A549 (cell line): ENCODE measurements at regions not wholly inside any gene's neighbourhood (a gene's known extent, or its start where the extent isn't known, plus 50 kb on each side); places are given as distances from the start of the nearest gene placed in this dataset.

Experiments used
- ATAC-seq, 2 experiments: fragments of 200-7000 bp in 1 of 2; fragments of >200 bp in 1 of 2; cut with Nextera tagmentation in 1 of 2; cut with Tn5 transposase in 1 of 2; 3 replicates each; pipeline versions ENCODE4 v1.8.0 to v1.9.1; 2018 to 2020; ENCODE audit warnings: mild to moderate bottlenecking in 1 of 2, moderate library complexity in 1 of 2
- CTCF ChIA-PET: fragments of 300-600 bp; sonication (Branson Sonifier 250); formaldehyde crosslinking; extraction: SDS; loops from one replicate; lab custom pipeline; 2021; ENCODE audit warnings: antibody characterized with exemption, inconsistent platforms; lab: Yijun Ruan, JAX
- POLR2A ChIA-PET: fragments of 350-600 bp; formaldehyde crosslinking; extraction: SDS; loops from one replicate; lab custom pipeline; 2021; ENCODE audit warnings: antibody characterized with exemption, inconsistent platforms; lab: Yijun Ruan, JAX
- DNase-seq, 2 experiments: peaks; one replicate each; pipeline versions ENCODE4 v3.0.0 to v3.0.0-alpha.2; 2011 to 2016; ENCODE audit warnings: low read depth in 1 of 2, low spot score in 1 of 2
- FAIRE-seq: peaks from 2 replicates; lab custom pipeline; 2011; peaks lifted over from hg19 to GRCh38; lab: Jason Lieb, UNC
- H3K27ac ChIP-seq, 2 experiments: fragments of >200 bp; sonication (Bioruptor Twin); formaldehyde crosslinking; 3 replicates each; pipeline ENCODE4 v1.5.1; 2016 to 2017
- H3K4me1 ChIP-seq: fragments of >200 bp; sonication (Bioruptor Twin); formaldehyde crosslinking; 3 replicates; pipeline ENCODE4 v1.6.1; 2016
- H3K4me2 ChIP-seq: fragments of >200 bp; sonication (Bioruptor Twin); formaldehyde crosslinking; 3 replicates; pipeline ENCODE4 v1.6.1; 2016
- H3K4me3 ChIP-seq: fragments of >200 bp; sonication (Bioruptor Twin); formaldehyde crosslinking; 3 replicates; pipeline ENCODE4 v1.5.1; 2016
- H3K9me3 ChIP-seq: fragments of >200 bp; sonication (Bioruptor Twin); formaldehyde crosslinking; 3 replicates; pipeline ENCODE4 v1.6.1; 2016
- BHLHE40 ChIP-seq: IDR thresholded peaks from 2 replicates; pipeline ENCODE4 v1.6.1; 2012; ENCODE audit warnings: low read depth, low read length, inconsistent platforms
- ESRRA ChIP-seq: fragments of 150-350 bp; IDR thresholded peaks from 2 replicates; pipeline ENCODE4 v1.6.1; 2014; ENCODE audit warnings: mild to moderate bottlenecking, low read length, borderline replicate concordance
- FOSL2 ChIP-seq, 2 experiments: fragments of 450-650 bp in 1 of 2; fragments of >200 bp in 1 of 2; sonication (Bioruptor Twin) in 1 of 2; formaldehyde crosslinking; IDR thresholded peaks; 2 replicates each; pipeline versions ENCODE4 v1.5.0 to v1.6.1; 2016 to 2020; ENCODE audit warnings: mild to moderate bottlenecking in 1 of 2, moderate library complexity in 1 of 2
- HES2 ChIP-seq: fragments of >200 bp; sonication (Bioruptor Twin); formaldehyde crosslinking; IDR thresholded peaks from 2 replicates; pipeline ENCODE4 v1.6.1; 2016
- HEYL ChIP-seq: fragments of 250-450 bp; sonication (Bioruptor Pico); IDR thresholded peaks from 2 replicates; pipeline ENCODE4 v1.8.0; 2021; ENCODE audit warnings: mild to moderate bottlenecking, moderate library complexity
- KDM1A ChIP-seq: fragments of 200-600 bp; sonication (generic); IDR thresholded peaks from 2 replicates; pipeline ENCODE4 v1.6.1; 2016; ENCODE audit warnings: low read depth, mild to moderate bottlenecking
- KDM5A ChIP-seq: fragments of 200-600 bp; sonication (generic); IDR thresholded peaks from 2 replicates; pipeline ENCODE4 v1.6.1; 2016; ENCODE audit warnings: antibody characterized with exemption, mild to moderate bottlenecking
- NFE2L2 ChIP-seq: fragments of 150-350 bp; conservative IDR thresholded peaks from 2 replicates; pipeline ENCODE4 v1.6.1; 2014; ENCODE audit warnings: low read length
- PBX3 ChIP-seq: IDR thresholded peaks from 2 replicates; pipeline ENCODE4 v1.6.1; 2012
- PHF8 ChIP-seq: fragments of 200-600 bp; sonication (generic); IDR thresholded peaks from 2 replicates; pipeline ENCODE4 v1.6.1; 2016; ENCODE audit warnings: low read depth, mild to moderate bottlenecking, antibody characterized with exemption, moderate library complexity, borderline replicate concordance
- POLR2AphosphoS2 ChIP-seq: conservative IDR thresholded peaks from 2 replicates; pipeline ENCODE4 v1.6.1; 2012; ENCODE audit warnings: low read length, improper control_type of control experiment, inconsistent platforms
- RAD21 ChIP-seq, 2 experiments: fragments of >200 bp in 1 of 2; sonication (Bioruptor Twin) in 1 of 2; formaldehyde crosslinking in 1 of 2; IDR thresholded peaks in 1 of 2; conservative IDR thresholded peaks in 1 of 2; 2 replicates in 1 of 2; 3 replicates in 1 of 2; pipeline ENCODE4 v1.6.1; 2012 to 2018; ENCODE audit warnings: inconsistent platforms in 1 of 2
- RFX5 ChIP-seq: fragments of 450-650 bp; IDR thresholded peaks from 2 replicates; pipeline ENCODE4 v1.7.1; 2014; ENCODE audit warnings: antibody characterized with exemption, mild to moderate bottlenecking, moderate library complexity
- ZSCAN20 ChIP-seq: fragments of 250-450 bp; sonication (Bioruptor Pico); IDR thresholded peaks from 2 replicates; pipeline ENCODE4 v1.8.0; 2022; ENCODE audit warnings: mild to moderate bottlenecking, moderate library complexity
- WGBS: methylation state at CpG from one replicate; pipeline ENCODE4 v1.1.6; 2017; ENCODE audit errors: missing lambda C conversion rate; 5-methylcytosine and 5-hydroxymethylcytosine counted together
- TF ChIP-seq, protein P1 (sequence below): fragments of >200 bp; sonication (Bioruptor Twin); formaldehyde crosslinking; IDR thresholded peaks from 3 replicates; pipeline ENCODE4 v1.5.1; 2016

- TF ChIP-seq PHF8: no peak
Observed at GRCh38 chr10:44498222-44498621, 113.3 kb upstream of the CXCL12 start (continued).

- DNase-seq (no peak), ATAC-seq (no peak), FAIRE-seq (no peak)
- Histone ChIP-seq H3K4me2 (no peak overlapping the region), H3K4me3 (no peak overlapping the region), H3K27ac (no peak overlapping the region), H3K4me1 (no peaks in the 10 kb centered on the region), H3K9me3 (no peaks in the 10 kb centered on the region; the same call in 2 of the 3 replicates)
- ChIA-PET POLR2A (no interaction called here), CTCF (no interaction called here)
- 12% methylated on average over 1 of the region's 1 CpG for WGBS
- TF ChIP-seq HES2 (no peak), ZSCAN20 (CRISPR knock-in tag) (no peak), PHF8 (no peak), BHLHE40 (no peak), ESRRA (no peak)
- TF ChIP-seq, protein P1, sequence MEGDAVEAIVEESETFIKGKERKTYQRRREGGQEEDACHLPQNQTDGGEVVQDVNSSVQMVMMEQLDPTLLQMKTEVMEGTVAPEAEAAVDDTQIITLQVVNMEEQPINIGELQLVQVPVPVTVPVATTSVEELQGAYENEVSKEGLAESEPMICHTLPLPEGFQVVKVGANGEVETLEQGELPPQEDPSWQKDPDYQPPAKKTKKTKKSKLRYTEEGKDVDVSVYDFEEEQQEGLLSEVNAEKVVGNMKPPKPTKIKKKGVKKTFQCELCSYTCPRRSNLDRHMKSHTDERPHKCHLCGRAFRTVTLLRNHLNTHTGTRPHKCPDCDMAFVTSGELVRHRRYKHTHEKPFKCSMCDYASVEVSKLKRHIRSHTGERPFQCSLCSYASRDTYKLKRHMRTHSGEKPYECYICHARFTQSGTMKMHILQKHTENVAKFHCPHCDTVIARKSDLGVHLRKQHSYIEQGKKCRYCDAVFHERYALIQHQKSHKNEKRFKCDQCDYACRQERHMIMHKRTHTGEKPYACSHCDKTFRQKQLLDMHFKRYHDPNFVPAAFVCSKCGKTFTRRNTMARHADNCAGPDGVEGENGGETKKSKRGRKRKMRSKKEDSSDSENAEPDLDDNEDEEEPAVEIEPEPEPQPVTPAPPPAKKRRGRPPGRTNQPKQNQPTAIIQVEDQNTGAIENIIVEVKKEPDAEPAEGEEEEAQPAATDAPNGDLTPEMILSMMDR: no peak
Observed at GRCh38 chr10:44500451-44500850, 115.6 kb upstream of the CXCL12 start.

DNA sequence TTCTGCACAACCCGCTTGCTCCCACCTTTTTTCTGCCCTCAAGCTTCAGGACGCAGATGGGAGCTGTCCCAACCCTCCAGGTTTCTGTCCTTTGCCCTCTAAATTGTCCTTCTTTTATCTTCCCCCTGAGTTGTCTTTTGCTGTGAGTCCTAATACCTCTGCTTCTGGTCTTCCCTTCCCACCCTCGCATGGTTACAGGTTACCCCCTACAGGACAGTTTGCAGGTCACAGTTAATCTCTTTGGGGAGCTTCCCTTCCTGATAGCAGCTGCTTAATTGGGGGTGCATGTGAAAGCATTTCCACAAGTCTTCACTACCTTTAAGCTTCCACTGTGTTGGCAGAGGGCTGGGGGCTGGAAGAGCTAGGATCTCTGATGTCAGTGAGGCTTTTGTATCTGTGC lies 121.5 kb upstream of the CXCL12 start:
- ATAC-seq (no peak), DNase-seq (no peak), FAIRE-seq (no peak)
- 1% methylated on average over 3 of the region's 3 CpGs for WGBS
- TF ChIP-seq KDM5A (no peak), RFX5 (no peak), NFE2L2 (no peak), ESRRA (no peak), PBX3 (no peak), RAD21 (conservative IDR thresholded peaks at IDR 0.05 in 1 of 2, IDR thresholded peaks at IDR 0.05 in 1 of 2) (no peak), POLR2AphosphoS2 (no peak), HEYL (CRISPR knock-in tag) (no peak), KDM1A (no peak), FOSL2 (IDR thresholded peaks at IDR 0.05) (no peak), FOSL2 (CRISPR knock-in tag; IDR thresholded peaks at IDR 0.05) (no peak)
- TF ChIP-seq, protein P1: no peak
- Histone ChIP-seq H3K4me2 (no peak overlapping the region), H3K4me3 (no peak overlapping the region), H3K9me3 (no peaks in the 10 kb centered on the region), H3K27ac (no peak overlapping the region), H3K4me1 (no peaks in the 10 kb centered on the region)
- POLR2A ChIA-PET: no interaction called here
- CTCF ChIA-PET: no interaction called here
